Gastroesophageal sphincter (tissue), 4 donors: ENCODE measurements at regions not wholly inside any gene's neighbourhood (a gene's known extent, or its start where the extent isn't known, plus 50 kb on each side); places are given as distances from the start of the nearest gene placed in this dataset.

Experiments
- ATAC-seq: fragments of 150-250 bp; one replicate; pipeline ENCODE4 v1.9.1; 2016; ENCODE audit warnings: mild to moderate bottlenecking, moderate library complexity
- H3K27ac ChIP-seq, 4 donors: fragments of 200-600 bp; sonication (generic) in 3 of 4; 1 replicate in 3 of 4; 2 replicates in 1 of 4; pipeline ENCODE4 v1.5.1; 2016 to 2019
- H3K27me3 ChIP-seq: fragments of 200-600 bp; sonication (generic); one replicate; pipeline ENCODE4 v1.5.1; 2019
- H3K36me3 ChIP-seq, 2 donors: fragments of 200-600 bp; sonication (generic); one replicate each; pipeline ENCODE4 v1.5.1; 2019; ENCODE audit warnings: control low read depth in 1 of 2
- H3K4me1 ChIP-seq, 3 donors: fragments of 200-600 bp; sonication (generic); 1 replicate in 2 of 3; 2 replicates in 1 of 3; pipeline ENCODE4 v1.5.1; 2016 to 2019; ENCODE audit warnings: control low read depth in 2 of 3
- H3K4me3 ChIP-seq, 2 donors: fragments of 200-600 bp; sonication (generic); one replicate each; pipeline ENCODE4 v1.5.1; 2019; ENCODE audit warnings: mild to moderate bottlenecking in 1 of 2, moderate library complexity in 1 of 2
- H3K9me3 ChIP-seq, 3 donors: fragments of 200-600 bp; sonication (generic); one replicate each; pipeline ENCODE4 v1.5.1; 2017 to 2019; ENCODE audit warnings: control low read depth in 2 of 3
- CTCF ChIP-seq, 4 experiments: fragments of 200-600 bp in 2 of 4; fragments of 450-650 bp in 2 of 4; sonication (generic) in 1 of 4; IDR thresholded peaks; one replicate each; pipeline ENCODE4 v1.5.1; 2017 to 2019; ENCODE audit warnings: antibody characterized with exemption in 4 of 4, mild to moderate bottlenecking in 2 of 4, moderate library complexity in 2 of 4
- EP300 ChIP-seq: sonication (generic); formaldehyde crosslinking; IDR thresholded peaks from one replicate; pipeline ENCODE4 v1.6.1; 2017; ENCODE audit warnings: antibody characterized with exemption, mild to moderate bottlenecking
- POLR2A ChIP-seq, 2 donors: fragments of 450-650 bp; IDR thresholded peaks; one replicate each; pipeline ENCODE4 v1.6.1; 2017; ENCODE audit warnings: antibody characterized with exemption in 2 of 2, mild to moderate bottlenecking in 2 of 2, moderate library complexity in 1 of 2
- POLR2AphosphoS5 ChIP-seq: sonication (generic); formaldehyde crosslinking; IDR thresholded peaks from one replicate; pipeline ENCODE4 v1.6.1; 2017; ENCODE audit warnings: antibody characterized with exemption
- WGBS, 2 donors: methylation state at CpG; one replicate each; pipeline ENCODE4 v1.1.5; 2018; ENCODE audit warnings: low coverage in 1 of 2; 5-methylcytosine and 5-hydroxymethylcytosine counted together

- Histone ChIP-seq H3K27me3 (no peaks in the 10 kb centered on the region), H3K36me3 (no peaks in the 10 kb centered on the region), H3K4me3 (no peak overlapping the region), H3K4me1 (no peaks in the 10 kb centered on the region), H3K9me3 (peaks cover 0 to 18% (median 0%) of the 10 kb centered on the region in 3 donors), H3K27ac (no peak overlapping the region)
- TF ChIP-seq POLR2AphosphoS5: no peak
- TF ChIP-seq POLR2A (IDR thresholded peaks at IDR 0.05): no peak
- no peak for TF ChIP-seq CTCF (IDR thresholded peaks at IDR 0.05)
- no peak for TF ChIP-seq EP300
- 86 to 100% methylated on average over 1 of the region's 1 CpG for WGBS, 2 donors
- no peak for ATAC-seq
Measured at GRCh38 chr5:165735388-165735787, 2230.0 kb downstream of the MAT2B start.

GRCh38 chr5:165739079-165739741 lies 2233.8 kb downstream of the MAT2B start:
- peaks cover 0 to 9% (median 0%) of the 10 kb centered on the region in 3 donors for H3K9me3 ChIP-seq
- no peak for TF ChIP-seq POLR2AphosphoS5
- TF ChIP-seq POLR2A (IDR thresholded peaks at IDR 0.05): no peak
- TF ChIP-seq CTCF (IDR thresholded peaks at IDR 0.05): no peak
- H3K27me3 ChIP-seq: no peaks in the 10 kb centered on the region
- WGBS, 2 donors: 67 to 90% methylated on average over 7 to 8 of the region's 8 CpGs
- no peaks in the 10 kb centered on the region for H3K4me1 ChIP-seq
- H3K36me3 ChIP-seq: no peaks in the 10 kb centered on the region
- H3K4me3 ChIP-seq: no peak overlapping the region
- no peak overlapping the region for H3K27ac ChIP-seq
- no peak for ATAC-seq

DNA sequence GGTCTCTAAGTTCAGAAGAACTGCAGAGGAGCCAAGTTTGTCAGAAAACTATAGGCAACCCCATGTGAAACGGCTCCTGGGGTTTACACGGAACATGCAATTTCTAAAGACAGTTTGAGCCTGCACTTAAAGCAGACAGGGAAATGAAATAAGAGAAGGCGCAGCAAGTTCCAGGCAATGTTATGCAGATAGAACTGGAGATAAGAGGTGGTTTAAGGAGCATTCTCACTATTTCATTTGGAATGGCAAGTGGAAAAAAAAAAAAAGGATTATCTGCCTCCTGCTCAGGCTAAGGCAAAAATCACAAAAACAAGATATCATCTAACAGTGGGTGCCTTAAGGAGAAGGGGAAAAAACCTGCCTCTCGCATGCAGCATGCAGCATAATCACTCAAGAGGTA lies 2252.4 kb downstream of the MAT2B start:
- ATAC-seq: no peak
- Histone ChIP-seq H3K4me1 (no peaks in the 10 kb centered on the region), H3K9me3 (no peaks in the 10 kb centered on the region), H3K4me3 (no peak overlapping the region), H3K27ac (no peak overlapping the region), H3K36me3 (no peaks in the 10 kb centered on the region), H3K27me3 (no peaks in the 10 kb centered on the region)
- no peak for TF ChIP-seq EP300
- no peak for TF ChIP-seq CTCF (IDR thresholded peaks at IDR 0.05)
- TF ChIP-seq POLR2AphosphoS5: no peak
- TF ChIP-seq POLR2A (IDR thresholded peaks at IDR 0.05): no peak
- 55 to 76% methylated on average over 3 to 4 of the region's 4 CpGs for WGBS, 2 donors

DNA sequence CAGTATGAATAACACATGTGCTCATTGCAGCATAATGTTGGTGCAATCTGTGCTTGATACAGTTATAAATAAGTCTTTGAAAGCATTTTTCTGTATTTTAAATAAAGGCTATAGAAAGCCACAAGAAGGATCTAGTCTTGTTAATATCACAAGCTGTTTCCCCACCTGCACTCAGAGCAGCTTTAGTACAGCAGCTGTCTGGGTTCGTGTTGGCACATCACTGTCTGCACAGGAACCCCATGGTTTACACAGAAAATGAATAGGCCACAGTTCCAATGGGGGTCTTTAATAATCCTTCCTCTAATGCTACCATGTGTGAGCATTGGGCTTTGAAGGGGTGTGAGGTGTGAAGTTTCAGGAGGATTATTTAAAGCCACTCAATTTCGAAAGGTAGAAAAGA lies 2269.7 kb downstream of the MAT2B start:
- no peak for TF ChIP-seq EP300
- TF ChIP-seq CTCF (IDR thresholded peaks at IDR 0.05): no peak
- no peak for TF ChIP-seq POLR2A (IDR thresholded peaks at IDR 0.05)
- no peak for TF ChIP-seq POLR2AphosphoS5

GRCh38 chr5:165779505-165779904 lies 2274.1 kb downstream of the MAT2B start:
- no peak overlapping the region for H3K4me3 ChIP-seq
- no peaks in the 10 kb centered on the region for H3K36me3 ChIP-seq
- H3K4me1 ChIP-seq: no peaks in the 10 kb centered on the region
- H3K9me3 ChIP-seq: no peaks in the 10 kb centered on the region
- H3K27me3 ChIP-seq: no peaks in the 10 kb centered on the region
- ATAC-seq: no peak
- WGBS, 2 donors: 44 to 83% methylated on average over 1 of the region's 1 CpG
- no peak overlapping the region for H3K27ac ChIP-seq
- TF ChIP-seq EP300: no peak
- TF ChIP-seq CTCF (IDR thresholded peaks at IDR 0.05): no peak
- TF ChIP-seq POLR2A (IDR thresholded peaks at IDR 0.05): no peak
- no peak for TF ChIP-seq POLR2AphosphoS5

More for the DNA sequence above, 2269.7 kb downstream of the MAT2B start:
- 34 to 65% methylated on average over 2 of the region's 2 CpGs for WGBS, 2 donors
- Histone ChIP-seq H3K36me3 (no peaks in the 10 kb centered on the region), H3K4me1 (no peaks in the 10 kb centered on the region), H3K4me3 (no peak overlapping the region), H3K9me3 (no peaks in the 10 kb centered on the region), H3K27ac (no peak overlapping the region), H3K27me3 (no peaks in the 10 kb centered on the region)
- ATAC-seq: no peak
